GM18909 (cell line): ENCODE measurements at regions not wholly inside any gene's neighbourhood (a gene's known extent, or its start where the extent isn't known, plus 50 kb on each side); places are given as distances from the start of the nearest gene placed in this dataset.

ENCODE experiments used
- ATAC-seq: cut with Tn5 transposase; IDR thresholded peaks from one replicate; pipeline ENCODE4 v1.9.1; 2021; ENCODE audit warnings: mild to moderate bottlenecking; ENCODE audit not compliant: unreplicated experiment, poor library complexity

GRCh38 chr16:13291591-13292333, 390.4 kb downstream of the SHISA9 start:
- no peak for ATAC-seq

DNA sequence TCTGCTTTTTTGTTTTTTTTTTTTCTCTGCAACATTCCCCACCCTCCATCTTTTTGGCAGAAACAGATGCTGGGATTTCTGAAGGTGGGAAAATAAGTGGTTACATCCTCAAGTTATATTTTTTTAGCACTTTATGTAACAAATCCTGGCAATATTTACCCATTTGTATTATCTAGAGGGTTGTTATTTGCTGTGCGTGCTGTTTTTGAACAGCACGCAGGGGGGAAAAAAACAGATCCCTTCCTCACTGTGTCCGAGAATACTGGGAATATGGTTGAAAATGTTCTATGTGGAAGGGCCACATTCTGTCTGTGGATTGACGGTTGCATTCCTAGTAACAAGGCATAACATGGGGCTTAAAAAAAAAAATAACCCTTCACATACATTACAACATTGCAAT, 394.8 kb downstream of the SHISA9 start:
- ATAC-seq: no peak

GRCh38 chr16:13298666-13299065, 397.3 kb downstream of the SHISA9 start:
- ATAC-seq: no peak

- no peak for ATAC-seq
Measured at GRCh38 chr16:13300066-13300840, 398.9 kb downstream of the SHISA9 start.

DNA sequence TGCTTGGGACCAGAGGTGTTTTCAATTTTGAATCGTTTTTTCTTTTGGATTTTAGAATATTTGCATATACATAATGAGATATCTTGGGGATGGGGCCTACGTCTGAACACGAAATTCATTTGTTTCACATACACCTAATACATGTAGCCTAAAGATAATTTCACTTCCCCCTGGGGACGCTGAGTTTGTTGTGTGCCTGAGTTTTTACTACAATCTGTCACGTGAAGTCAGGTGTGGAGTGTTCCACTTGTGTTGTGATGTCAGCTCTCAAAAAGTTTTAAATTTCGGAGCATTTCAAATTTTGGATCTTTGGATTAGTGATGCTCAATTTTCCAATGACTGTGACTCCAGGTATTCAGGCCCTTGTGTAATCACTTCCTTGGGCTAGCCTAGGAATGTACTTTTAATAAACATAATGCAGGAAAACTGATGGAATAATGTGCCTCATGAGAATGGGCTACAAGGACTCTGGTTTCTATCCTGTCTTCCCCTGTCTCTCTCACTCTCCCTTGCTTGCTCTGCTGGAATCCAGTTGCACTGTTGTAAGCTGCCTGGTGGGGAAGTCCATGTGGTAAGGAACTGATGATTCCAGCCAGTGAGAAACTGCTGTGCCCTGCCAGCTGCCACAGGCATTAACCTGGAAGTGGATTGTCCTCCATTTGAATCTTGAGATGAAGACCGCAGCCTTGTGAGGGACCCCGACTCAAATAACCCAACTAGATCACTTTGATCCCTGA, 403.8 kb downstream of the SHISA9 start:
- ATAC-seq: no peak

- ATAC-seq: no peak
Measured at GRCh38 chr16:13306161-13306995, 405.0 kb downstream of the SHISA9 start.

- ATAC-seq: no peak
Measured at GRCh38 chr16:13307255-13307654, 405.9 kb downstream of the SHISA9 start.

DNA sequence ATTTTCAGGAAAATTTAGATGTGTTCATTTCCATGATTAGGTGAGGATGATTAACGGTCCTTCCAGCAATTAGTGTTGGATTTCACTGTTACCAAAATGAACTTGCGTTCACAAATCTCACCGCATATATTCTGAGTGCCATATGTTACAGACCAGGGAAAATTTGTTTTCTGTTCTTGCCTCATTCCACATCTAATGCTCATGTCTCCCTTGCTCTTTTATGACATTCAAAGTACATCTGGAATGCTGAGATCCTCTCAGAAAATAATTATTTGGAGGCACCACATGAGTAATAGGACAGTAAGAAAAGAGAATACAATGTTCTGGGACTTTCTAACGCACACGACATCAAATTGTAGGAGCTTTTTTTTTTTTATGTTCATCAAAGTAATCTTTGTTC, 406.5 kb downstream of the SHISA9 start:
- no peak for ATAC-seq

- no peak for ATAC-seq
Measured at GRCh38 chr16:13312063-13312462, 410.7 kb downstream of the SHISA9 start.

DNA sequence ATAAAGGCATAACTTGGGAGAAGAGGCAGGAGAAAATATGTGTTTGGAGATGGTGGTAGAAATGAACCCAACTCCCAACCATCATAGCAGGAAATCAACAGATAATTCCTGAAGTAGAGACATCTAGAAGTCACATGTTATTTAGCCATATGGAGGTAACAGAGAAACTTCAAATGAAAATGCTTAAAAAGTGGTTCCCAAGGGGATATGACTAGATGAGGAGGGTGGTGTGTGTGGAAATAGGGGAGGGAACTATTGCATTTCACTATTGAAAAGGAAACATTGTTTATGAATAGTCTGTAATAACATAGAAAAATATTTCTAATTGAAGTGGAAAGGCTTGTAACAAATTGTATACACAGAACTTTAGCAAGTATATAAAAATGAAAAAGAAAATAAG, 412.0 kb downstream of the SHISA9 start:
- ATAC-seq: no peak

- ATAC-seq: no peak
Measured at GRCh38 chr16:13314633-13315032, 413.2 kb downstream of the SHISA9 start.

DNA sequence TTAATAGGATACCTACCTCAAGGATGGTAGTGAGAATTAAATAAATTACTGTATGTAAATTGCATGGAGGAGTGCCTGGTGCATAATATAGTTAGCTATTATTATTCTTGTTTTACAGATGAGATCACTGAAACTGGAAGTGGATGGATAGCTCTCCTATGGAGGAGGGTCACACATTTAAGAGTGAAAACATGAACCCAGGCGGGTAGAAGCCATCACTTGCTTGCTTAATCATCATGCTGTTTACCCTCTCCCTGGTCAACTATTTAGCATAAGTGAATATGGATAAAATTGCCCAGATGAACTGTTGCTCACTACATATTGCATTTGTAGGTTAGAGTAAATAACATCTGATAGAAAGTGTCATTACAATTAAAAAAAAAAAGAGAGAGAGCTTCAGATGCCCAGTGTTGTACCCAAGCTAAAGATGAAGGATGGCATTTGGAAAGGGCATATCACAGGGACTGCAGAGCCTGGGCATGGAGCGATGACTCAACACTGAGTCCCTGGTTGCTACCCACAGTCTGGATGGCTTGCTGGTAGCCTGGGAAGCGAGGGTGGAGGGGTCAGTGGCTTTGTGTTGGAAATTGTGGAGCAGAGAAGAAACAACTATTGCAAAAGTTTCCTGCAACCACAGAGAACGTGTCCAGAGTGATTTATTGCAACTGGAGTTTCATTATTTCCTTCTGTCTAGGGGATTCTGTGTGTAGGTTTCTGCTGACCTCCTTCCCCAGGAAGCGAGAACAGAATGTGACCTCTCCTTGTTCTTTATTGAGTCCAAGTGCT, 414.4 kb downstream of the SHISA9 start:
- ATAC-seq: no peak

- ATAC-seq: no peak
Measured at GRCh38 chr16:13322336-13322735, 420.9 kb downstream of the SHISA9 start.

- ATAC-seq: no peak
Measured at GRCh38 chr16:13324851-13325250, 423.5 kb downstream of the SHISA9 start.

DNA sequence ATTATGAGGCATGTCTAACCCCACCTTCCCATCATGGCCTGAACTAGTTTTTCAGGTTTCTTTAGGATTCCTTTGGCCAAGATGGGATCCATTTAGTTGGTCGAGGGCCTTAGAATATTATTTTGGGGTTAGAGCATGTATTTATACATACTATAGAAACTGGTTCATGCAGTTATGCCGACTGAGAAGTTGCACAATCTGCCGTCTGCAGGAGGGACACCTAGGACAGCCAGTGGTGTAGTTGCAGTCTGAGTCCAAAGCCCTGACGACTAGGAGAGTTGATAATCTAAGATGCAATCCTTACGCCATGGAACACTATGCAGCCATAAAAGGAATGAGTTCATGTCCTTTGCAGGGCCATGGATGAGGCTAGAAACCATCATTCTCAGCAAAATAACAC, 424.0 kb downstream of the SHISA9 start:
- no peak for ATAC-seq

DNA sequence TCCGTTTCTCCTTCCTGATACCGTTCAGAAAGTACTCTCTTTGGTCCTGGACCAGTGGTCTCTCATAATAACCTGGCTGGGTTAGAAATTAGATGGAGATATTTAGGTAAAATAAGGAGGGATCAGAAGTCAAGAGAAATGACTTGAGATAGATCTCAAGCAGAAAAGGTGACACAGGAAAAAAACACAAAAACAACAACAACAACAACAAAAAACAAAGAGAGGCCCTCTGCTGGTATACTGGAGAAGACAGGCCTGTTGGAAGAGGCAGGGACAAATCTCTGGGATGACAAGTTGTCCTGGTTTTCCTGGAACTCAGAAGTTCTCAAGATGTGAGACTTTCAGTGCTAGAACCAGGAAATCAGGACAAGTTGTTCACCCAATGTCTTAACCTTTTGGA, 430.5 kb downstream of the SHISA9 start:
- ATAC-seq: no peak

- ATAC-seq: no peak
Measured at GRCh38 chr16:13332713-13333255, 431.4 kb downstream of the SHISA9 start.

- ATAC-seq: no peak
Measured at GRCh38 chr16:13333336-13333735, 431.9 kb downstream of the SHISA9 start.

DNA sequence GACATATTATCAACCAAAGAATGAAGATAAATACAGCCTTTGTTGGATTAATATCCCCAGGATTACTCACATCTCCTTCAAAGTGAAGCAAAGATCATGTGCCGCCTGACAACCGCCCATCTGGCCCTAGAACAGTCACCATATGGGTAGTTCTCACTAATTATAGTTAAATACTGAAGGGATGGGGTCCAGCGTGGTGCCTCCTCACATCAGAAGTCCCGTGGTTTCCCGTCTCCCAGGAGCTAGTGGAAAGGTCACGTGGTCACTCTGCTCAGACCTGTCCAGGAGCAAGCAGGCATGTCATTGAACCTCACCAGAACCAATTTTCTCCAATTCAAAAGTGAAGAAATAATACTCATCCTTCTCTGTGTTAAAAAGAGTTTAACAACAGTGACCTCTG, 434.5 kb downstream of the SHISA9 start:
- ATAC-seq: no peak
